Esophagus mucosa (tissue), 1 donor: ENCODE measurements at regions not wholly inside any gene's neighbourhood (a gene's known extent, or its start where the extent isn't known, plus 50 kb on each side); places are given as distances from the start of the nearest gene placed in this dataset.
"Not testable (repeated sequence)": the region's sequence is repeated elsewhere in the genome, so short reads cannot be mapped to it uniquely, and the experiment has no call there.

ENCODE experiments used
- ATAC-seq: fragments of 200-7000 bp; cut with Tn5 transposase; one replicate; pipeline ENCODE4 v1.9.1; 2020
- donor health status: DM: yes; HTN: yes; CAD: no.

- ATAC-seq = no peak
These were observed 51.6 kb upstream of the LYRM9 start for GRCh38 chr17:27944546-27945332.

DNA sequence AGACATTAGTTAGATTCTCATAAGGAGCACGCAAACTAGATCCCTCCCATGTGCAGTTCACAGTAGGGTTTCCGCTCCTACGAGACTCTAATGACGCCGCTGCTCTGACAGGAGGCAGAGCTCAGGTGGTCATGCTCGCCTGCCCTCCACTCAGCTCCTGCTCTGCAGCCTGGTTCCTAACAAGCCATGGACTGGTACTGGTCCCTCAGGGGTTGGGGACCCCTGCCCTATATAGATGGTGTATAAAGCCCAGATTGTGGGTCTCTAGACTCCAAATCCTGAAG, 52.1 kb upstream of the LYRM9 start:
- ATAC-seq = no peak

- no peak for ATAC-seq
These were observed 52.8 kb upstream of the LYRM9 start for GRCh38 chr17:27945953-27946352.

GRCh38 chr17:27946513-27946912, 53.3 kb upstream of the LYRM9 start:
- ATAC-seq = no peak

GRCh38 chr17:27947005-27947406, 53.8 kb upstream of the LYRM9 start:
- no peak for ATAC-seq

DNA sequence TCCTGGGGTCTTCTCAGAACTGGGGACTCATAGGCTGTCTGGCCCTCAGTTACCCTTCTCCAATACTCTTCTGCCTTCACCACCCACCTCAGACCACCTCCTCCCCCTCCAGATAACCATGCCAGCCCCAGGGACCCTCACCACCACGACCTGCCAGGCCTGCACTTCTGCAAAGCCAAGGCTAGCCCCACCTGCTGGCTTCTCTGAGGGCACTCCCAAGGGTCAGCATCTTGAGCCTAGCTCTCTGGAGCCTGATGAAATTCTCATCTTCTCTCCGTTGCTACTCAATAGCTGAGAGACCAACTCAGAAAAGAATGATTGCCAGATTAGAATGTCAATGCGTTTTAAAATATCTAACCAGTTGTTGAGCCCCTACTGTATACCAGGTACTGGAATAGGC, 56.1 kb upstream of the LYRM9 start:
- ATAC-seq = no peak

- not testable (repeated sequence) for ATAC-seq
These were observed 57.1 kb upstream of the LYRM9 start for GRCh38 chr17:27950225-27950624.

GRCh38 chr17:27950995-27951394, 57.8 kb upstream of the LYRM9 start:
- no peak for ATAC-seq

- no peak for ATAC-seq
These were observed 58.7 kb upstream of the LYRM9 start for GRCh38 chr17:27951872-27952271.

DNA sequence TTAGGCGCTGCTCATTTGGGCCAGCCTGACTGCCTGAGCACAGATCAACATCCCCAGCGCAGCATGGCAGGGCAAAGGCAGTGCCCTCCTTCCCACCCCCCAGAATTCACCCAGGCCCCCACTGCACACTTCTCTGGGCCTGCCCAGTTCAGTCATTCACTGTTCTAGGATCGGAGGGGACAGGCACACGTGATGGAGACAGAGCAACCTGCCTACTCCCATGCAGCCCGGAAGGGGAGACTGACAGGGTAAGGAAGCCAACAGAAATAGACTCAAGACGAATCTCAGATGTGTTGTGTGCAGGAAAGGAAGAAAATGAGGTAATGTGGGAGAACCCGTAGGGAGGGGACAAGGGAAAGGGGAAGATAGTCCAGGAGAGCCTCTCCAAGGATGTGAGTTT, 59.2 kb upstream of the LYRM9 start:
- ATAC-seq = no peak

DNA sequence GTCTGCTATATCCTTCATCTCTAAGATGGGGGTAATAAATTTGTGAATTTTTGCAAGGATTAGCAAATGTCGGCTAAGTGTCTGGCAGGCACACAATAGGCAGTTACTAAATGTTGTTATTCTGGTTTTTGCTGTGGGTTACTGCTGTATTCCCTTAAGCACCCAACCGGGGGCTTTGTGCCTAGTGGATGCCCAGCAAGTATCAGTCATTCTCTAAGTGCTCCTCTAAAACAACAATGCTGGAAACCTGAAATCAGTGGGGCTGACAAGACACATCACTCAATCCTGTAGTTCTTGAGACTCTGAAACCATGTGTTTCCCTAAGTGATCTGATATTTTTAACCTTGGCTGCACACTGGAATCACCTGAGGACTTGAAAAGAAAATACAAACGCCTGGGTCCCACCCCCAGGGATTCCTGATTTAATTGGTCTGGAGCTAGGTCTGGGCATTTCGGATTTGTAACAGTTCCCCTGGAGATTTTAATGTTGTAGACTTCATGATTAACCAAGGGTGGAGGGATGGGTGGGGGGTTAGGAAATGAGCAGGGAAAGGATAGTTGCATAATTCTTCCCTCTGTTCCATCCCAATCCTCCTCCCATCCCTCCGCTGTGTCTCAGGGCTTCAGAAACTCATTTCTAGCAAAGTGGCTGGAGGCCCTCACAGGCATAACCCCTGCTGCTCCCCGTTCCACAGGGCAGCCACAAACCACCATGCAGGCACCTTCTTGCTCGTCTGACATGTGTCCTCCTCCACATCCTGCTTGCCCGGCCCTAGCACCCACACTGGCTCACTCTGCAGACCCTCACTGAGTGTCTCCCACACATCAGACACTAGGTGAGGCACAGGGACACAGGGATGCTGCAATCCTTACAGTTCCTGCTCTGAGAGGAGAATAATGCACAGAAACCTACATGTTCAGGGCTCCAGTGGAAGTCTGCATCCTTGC, 61.7 kb upstream of the LYRM9 start:
- no peak for ATAC-seq

- no peak for ATAC-seq
These were observed 63.7 kb upstream of the LYRM9 start for GRCh38 chr17:27956601-27957445.

GRCh38 chr17:27957446-27957793, 64.3 kb upstream of the LYRM9 start:
- not testable (repeated sequence) for ATAC-seq

- no peak for ATAC-seq
These were observed 65.7 kb upstream of the LYRM9 start for GRCh38 chr17:27958708-27959381.

DNA sequence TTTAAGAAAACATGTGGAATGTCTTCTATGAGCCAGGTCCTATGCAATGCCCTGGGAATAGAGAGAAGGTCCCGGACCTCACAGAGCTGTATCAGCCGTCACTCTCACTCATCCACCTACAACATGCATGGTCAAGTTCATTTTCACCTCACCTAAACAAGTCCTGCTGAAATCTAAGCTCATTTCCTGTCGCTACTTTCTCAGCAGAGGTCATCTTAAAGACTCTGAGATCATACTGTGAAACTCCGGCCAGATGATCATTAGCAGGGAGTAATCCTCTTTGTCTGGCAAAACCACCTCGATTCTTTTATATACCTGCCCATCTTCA, 66.2 kb upstream of the LYRM9 start:
- ATAC-seq = no peak

GRCh38 chr17:27960183-27960849, 67.2 kb upstream of the LYRM9 start:
- no peak for ATAC-seq

- not testable (repeated sequence) for ATAC-seq
These were observed 69.4 kb upstream of the LYRM9 start for GRCh38 chr17:27962581-27962980.

GRCh38 chr17:27965224-27965623, 72.1 kb upstream of the LYRM9 start:
- ATAC-seq = no peak

GRCh38 chr17:27968206-27968732, 74.2 kb upstream of the NLK start:
- no peak for ATAC-seq

GRCh38 chr17:27970587-27970986, 71.9 kb upstream of the NLK start:
- no peak for ATAC-seq

GRCh38 chr17:27973258-27974044, 69.0 kb upstream of the NLK start:
- no peak for ATAC-seq
